ENCODE measurements at regions not wholly inside any gene's neighbourhood (a gene's known extent, or its start where the extent isn't known, plus 50 kb on each side); places are given as distances from the start of the nearest gene placed in this dataset.
A peak's percentile ranks its signal among the peaks of the same experiment; 100 is the strongest.

GRCh38 chr15:31842532-31843195 lies 187.7 kb upstream of the CHRNA7 start:
- DNase-seq = no peak

DNA sequence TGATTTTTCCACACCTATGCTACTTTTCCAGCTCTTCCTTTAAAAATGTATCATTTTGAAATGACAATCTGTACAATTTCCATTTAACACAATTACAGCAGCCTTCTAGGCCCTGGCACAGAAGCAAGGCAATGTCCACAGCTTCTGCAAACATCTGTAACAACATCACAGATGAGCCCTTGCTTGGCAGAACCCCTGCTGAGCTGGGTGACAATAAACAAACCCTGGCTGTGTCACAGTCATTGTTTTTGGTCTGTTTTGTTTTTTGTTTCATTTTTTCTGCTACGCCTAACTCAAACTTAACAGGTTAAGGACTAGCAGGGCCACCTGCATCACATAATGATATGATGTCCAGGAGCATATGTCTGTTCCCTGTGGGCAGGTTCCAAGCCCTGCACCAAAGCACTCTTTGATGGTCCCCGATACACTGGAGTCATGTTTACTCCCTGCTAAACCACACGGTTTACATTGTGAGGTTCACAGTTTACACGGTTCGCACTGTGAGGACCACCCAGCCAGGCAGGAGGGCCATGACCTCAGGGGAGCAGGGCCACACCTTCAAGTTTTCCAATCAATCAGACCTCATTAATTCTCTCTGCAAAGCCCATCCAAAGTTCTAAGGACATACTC lies 186.8 kb upstream of the CHRNA7 start:
- no peak for DNase-seq

DNA sequence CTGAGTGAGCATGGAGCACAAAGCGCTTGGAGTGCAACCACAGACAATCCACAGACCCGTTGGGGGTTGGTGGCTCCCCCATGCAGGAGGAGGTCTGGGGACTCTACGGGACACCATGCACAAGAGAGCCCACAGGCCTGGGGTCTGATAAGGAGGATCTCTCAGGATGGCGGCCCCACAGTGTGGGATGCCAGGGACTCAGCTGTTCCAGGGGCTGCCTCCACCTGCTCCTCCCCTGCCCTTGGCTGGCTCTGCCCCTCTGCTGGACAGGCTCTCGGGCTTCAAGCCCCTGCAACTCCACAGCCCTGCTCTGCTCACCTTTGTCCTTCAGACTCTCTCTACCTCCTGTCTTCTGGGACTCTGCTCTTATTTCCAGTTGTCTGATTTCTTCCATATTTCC lies 184.5 kb upstream of the CHRNA7 start:
- no peak for DNase-seq

DNA sequence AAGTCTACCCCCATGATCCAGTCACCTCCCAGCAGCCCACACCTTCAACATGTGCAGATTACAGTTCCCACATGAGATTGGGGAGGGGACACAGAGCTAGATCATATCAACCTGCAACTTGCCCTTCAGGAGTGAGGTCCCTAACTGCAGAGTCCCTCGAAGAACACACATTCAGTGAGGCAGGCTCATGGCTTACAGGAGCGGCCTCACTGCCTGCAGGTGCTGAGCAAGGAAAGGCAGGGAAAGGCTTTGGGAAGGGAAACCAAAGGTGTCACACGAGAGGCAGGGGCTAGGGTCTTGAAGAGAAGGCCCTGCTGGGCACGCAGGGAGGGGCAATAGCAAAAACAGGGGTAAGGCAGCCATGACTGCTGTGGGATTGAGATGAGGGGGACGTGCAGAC lies 182.4 kb upstream of the CHRNA7 start:
- DNase-seq = no peak

DNA sequence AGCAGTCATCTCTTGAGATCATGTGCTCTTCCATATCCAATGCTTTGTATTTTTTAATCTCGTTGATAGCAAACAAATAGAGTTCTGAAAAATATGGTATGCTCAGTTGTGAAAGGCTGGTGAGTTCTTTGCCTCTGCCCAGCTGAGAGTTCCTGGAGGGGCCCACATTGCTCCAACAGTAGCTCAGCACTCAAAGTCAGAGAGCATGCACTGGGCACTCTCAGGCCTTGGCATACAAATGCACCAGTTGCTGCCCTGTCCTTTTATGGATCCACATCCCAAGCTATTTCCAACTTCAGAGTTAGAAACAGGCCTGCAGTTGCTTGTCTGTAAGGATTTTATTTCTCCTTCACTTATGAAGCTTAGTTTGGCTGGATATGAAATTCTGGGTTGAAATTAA lies 181.7 kb upstream of the CHRNA7 start:
- DNase-seq = no peak

DNA sequence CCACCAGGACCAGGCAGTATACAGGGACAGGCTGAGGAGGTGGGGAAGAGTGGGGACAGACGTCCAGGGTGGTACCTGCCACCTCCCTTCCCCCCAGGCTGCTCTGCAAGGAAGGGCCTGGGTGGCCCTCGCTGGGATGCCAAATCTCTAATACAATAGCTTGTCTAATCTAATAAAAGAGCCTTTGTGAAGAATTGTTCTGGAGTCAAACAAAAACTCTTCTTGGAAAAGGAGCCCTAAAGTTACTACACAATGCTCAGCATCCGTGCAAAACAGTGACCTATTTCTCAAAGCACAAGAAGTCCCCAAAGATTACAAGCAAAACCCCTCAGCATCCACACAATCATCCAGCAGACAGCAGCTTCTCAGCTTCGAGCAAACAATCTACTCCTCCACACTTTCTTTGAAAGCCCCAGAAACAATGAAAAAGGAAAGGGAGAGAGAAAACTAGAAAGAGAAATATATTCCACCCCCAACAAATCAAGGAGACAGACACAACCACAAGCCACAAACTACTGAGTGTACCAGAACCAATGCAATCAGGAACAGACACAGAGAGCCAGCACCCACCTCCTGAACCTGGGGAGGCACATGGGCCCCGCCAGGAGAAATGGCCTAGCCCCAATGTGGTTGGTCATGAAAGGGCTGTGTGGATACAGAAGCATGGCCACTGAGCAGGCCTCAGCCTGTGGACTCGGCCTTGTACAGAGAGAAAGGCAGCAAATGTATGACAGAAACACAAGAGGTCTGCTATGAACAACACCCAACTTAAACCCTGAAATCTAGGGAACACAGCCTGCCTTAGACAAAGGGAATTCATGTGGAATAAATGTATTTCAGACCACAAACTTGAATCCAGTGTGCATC lies 177.1 kb upstream of the CHRNA7 start:
- no peak for DNase-seq

DNA sequence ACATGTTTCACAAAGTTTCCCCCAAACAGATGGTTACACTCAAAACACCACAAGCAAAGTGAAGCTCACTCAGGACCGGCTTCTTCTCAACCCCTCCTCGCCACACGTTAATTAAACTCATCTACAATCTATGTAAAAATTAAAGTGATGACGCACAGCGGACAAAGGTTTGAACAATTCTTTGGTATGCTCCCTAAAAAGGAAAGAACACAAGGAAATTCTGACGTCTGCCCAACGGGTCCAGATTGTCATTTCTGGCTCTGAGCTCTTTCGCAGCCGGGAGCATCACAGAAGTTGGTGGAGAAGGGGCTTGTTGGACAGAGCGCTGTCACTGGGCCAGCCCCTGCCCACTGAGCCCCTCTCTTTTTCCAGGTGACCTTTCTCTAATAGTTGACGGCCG lies 173.7 kb upstream of the CHRNA7 start:
- no peak for DNase-seq

DNA sequence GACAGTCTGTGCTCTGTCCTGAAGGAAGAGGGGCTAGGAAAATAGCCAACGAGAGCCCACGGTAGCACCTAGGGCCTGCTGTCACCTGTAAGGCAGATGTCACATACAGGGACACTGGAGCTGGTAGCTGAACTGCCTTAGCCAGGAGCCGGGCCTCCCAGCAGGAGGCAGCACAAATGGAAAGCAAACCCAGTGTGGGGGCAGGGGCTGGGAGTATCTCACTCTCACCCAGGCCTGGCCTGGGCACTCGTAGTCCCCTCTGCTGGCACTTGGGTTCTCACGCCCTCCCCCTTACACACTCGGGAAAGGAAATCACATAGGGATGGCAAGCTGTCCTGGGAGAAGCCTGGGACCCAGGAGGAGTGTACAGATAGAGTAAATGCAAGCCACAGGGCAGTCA lies 173.1 kb upstream of the CHRNA7 start:
- no peak for DNase-seq

GRCh38 chr15:31858026-31858425 lies 172.3 kb upstream of the CHRNA7 start:
- no peak for DNase-seq

DNA sequence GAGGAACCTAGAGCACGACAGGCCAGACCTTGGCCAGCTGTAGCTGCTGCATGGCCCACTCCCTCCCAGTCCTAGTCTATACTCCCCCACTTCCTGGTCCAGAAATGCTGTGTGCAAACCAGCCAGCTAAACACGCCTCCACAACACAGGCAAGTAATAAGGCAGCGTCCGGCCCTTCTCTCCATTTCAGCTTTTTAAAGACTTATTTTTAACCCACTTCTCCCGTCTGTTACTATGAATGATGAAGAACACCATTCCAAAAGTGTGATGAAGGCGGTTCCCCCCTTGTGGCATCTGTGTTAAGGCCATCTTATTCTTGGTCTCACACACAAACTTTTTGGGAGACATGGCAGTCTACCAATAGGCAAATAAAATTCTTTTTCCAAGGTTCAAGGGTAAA lies 164.1 kb upstream of the CHRNA7 start:
- no peak for DNase-seq

GRCh38 chr15:31867536-31868442 lies 162.5 kb upstream of the CHRNA7 start:
- DNase-seq = peak; percentile 16

DNA sequence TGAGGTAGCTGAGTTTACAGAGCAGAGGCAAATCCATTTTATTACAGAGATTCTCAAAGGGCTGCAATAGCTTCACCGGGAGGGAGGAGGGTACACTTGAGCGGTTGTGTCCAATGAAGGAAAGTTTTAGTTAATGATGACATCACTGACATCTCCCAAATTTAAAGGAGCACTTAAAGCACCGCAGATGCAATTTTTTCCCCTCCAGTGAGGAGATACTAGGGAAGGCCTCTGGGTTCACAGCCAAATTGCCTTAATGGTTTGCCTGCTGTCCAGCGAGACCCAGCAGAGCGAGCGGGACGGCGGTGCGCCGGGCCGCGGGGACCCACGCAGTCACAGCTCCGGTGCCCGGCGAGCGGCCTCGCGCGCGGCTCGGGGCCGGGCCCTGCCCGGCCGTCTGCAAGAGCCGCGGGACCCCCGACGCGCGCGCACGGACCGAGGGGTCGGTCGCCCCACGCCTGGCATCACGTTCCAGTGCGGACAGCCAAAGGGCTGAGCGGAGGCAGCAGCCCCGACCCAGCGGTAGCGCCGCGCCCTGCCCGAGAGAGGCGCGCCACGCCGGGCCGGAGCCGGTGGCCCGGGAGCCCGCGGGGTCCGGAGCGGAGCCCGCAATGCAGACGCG lies 160.5 kb upstream of the CHRNA7 start:
- DNase-seq = no peak

GRCh38 chr15:31870328-31871165 lies 159.8 kb upstream of the CHRNA7 start, which contains the start of gene OTUD7A:
Gene OTUD7A, minus strand, starts transcription at chr15:31870673.
- DNase-seq = peak; percentile 45

- DNase-seq = no peak
Measured at GRCh38 chr15:31871166-31871886, 159.0 kb upstream of the CHRNA7 start.

GRCh38 chr15:31871887-31872281 lies 158.4 kb upstream of the CHRNA7 start:
- no peak for DNase-seq

DNA sequence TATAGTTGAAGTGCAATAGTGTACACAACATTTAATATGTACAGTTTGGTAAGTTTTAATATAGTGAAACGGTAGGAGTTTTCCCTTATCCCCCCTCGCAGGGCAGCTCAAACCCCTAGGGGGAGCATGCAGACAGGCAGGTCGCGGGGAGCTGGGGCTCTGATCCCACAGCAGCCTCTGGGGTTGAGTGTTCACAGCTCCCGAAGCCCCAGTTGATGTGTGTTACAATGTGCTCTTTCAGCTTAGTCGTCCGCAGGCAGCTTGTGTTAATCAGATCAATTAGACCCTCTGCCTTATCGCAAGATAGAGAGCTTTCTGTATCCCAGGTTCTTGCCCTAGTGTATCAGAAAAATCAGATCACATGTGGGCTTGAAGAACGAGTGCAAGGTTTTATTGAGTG lies 143.1 kb upstream of the CHRNA7 start:
- no peak for DNase-seq

- no peak for DNase-seq
Measured at GRCh38 chr15:31892513-31892912, 137.8 kb upstream of the CHRNA7 start.

- no peak for DNase-seq
Measured at GRCh38 chr15:31893780-31894179, 136.5 kb upstream of the CHRNA7 start.

DNA sequence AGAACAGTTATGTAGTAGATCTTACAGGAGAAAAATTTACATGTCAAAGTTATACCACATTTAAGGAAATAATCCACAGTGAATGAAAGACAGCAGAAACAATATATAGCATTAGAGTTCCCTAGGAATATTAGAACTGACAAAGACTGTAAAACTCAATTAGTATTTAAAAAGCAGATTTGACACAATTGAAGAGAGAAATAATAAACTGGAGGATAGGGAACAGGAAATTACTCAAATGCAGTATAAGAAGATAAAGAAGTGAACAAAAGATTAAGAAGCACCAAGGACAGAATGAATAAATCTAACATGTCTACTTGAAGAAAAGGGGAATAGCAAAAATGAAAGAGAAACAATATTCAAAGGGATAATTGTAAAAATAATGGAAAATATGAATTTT lies 132.6 kb upstream of the CHRNA7 start:
- DNase-seq = no peak

- no peak for DNase-seq
Measured at GRCh38 chr15:31901501-31901900, 128.8 kb upstream of the CHRNA7 start.

DNA sequence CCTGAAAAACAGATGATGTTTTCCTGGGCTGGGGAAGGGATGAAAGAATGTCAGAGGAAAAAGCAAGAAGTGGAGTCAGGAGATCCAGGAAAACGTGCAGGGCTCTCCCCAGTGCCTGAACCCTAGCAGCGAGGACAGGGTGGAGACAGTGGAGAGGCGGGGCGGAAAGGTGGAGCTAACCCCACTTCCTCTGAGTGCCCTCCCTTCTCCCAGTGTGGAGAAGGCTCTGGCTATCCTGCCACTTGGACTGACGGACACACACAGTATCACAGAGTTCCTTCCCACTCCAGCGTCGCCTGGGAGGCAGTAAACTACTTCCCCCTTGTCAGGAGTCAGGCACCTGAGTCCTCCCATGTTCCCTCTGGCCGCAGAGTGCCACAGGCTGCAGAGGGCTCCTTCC lies 125.3 kb upstream of the CHRNA7 start:
- no peak for DNase-seq

Measured in KG1 (cell line).